A549 (cell line): ENCODE measurements at regions not wholly inside any gene's neighbourhood (a gene's known extent, or its start where the extent isn't known, plus 50 kb on each side); places are given as distances from the start of the nearest gene placed in this dataset.

Source experiments
- ATAC-seq, 2 experiments: fragments of 200-7000 bp in 1 of 2; fragments of >200 bp in 1 of 2; cut with Nextera tagmentation in 1 of 2; cut with Tn5 transposase in 1 of 2; 3 replicates each; pipeline versions ENCODE4 v1.8.0 to v1.9.1; 2018 to 2020; ENCODE audit warnings: mild to moderate bottlenecking in 1 of 2, moderate library complexity in 1 of 2
- CTCF ChIA-PET: fragments of 300-600 bp; sonication (Branson Sonifier 250); formaldehyde crosslinking; extraction: SDS; loops from one replicate; lab custom pipeline; 2021; ENCODE audit warnings: antibody characterized with exemption, inconsistent platforms; lab: Yijun Ruan, JAX
- POLR2A ChIA-PET: fragments of 350-600 bp; formaldehyde crosslinking; extraction: SDS; loops from one replicate; lab custom pipeline; 2021; ENCODE audit warnings: antibody characterized with exemption, inconsistent platforms; lab: Yijun Ruan, JAX
- DNase-seq, 2 experiments: peaks; one replicate each; pipeline versions ENCODE4 v3.0.0 to v3.0.0-alpha.2; 2011 to 2016; ENCODE audit warnings: low read depth in 1 of 2, low spot score in 1 of 2
- FAIRE-seq: peaks from 2 replicates; lab custom pipeline; 2011; peaks lifted over from hg19 to GRCh38; lab: Jason Lieb, UNC
- H3K27ac ChIP-seq, 2 experiments: fragments of >200 bp; sonication (Bioruptor Twin); formaldehyde crosslinking; 3 replicates each; pipeline ENCODE4 v1.5.1; 2016 to 2017
- H3K4me1 ChIP-seq: fragments of >200 bp; sonication (Bioruptor Twin); formaldehyde crosslinking; 3 replicates; pipeline ENCODE4 v1.6.1; 2016
- H3K4me2 ChIP-seq: fragments of >200 bp; sonication (Bioruptor Twin); formaldehyde crosslinking; 3 replicates; pipeline ENCODE4 v1.6.1; 2016
- H3K4me3 ChIP-seq: fragments of >200 bp; sonication (Bioruptor Twin); formaldehyde crosslinking; 3 replicates; pipeline ENCODE4 v1.5.1; 2016
- H3K9me3 ChIP-seq: fragments of >200 bp; sonication (Bioruptor Twin); formaldehyde crosslinking; 3 replicates; pipeline ENCODE4 v1.6.1; 2016
- CBX2 ChIP-seq: fragments of 200-600 bp; sonication (generic); IDR thresholded peaks from 2 replicates; pipeline ENCODE4 v1.6.1; 2016; ENCODE audit warnings: low read depth, mild to moderate bottlenecking, borderline replicate concordance
- CEBPB ChIP-seq, 2 experiments: fragments of >200 bp in 1 of 2; sonication (Bioruptor Twin) in 1 of 2; formaldehyde crosslinking in 1 of 2; IDR thresholded peaks; 2 replicates each; pipeline ENCODE4 v1.6.1; 2012 to 2016
- CHD2 ChIP-seq: fragments of 150-350 bp; IDR thresholded peaks from 2 replicates; pipeline ENCODE4 v1.6.1; 2014; ENCODE audit warnings: low read length; ENCODE audit not compliant: partially characterized antibody
- CTCF ChIP-seq: fragments of >200 bp; sonication (Bioruptor Twin); formaldehyde crosslinking; IDR thresholded peaks from 3 replicates; pipeline ENCODE4 v1.5.1; 2016
- E2F6 ChIP-seq: IDR thresholded peaks from 2 replicates; pipeline ENCODE4 v1.6.1; 2012; ENCODE audit warnings: low read depth, borderline replicate concordance
- EHF ChIP-seq: fragments of 250-450 bp; sonication (Bioruptor Pico); IDR thresholded peaks from 2 replicates; pipeline ENCODE4 v1.5.0; 2020; ENCODE audit warnings: mild to moderate bottlenecking
- EHMT2 ChIP-seq: fragments of 200-600 bp; sonication (generic); IDR thresholded peaks from 2 replicates; pipeline ENCODE4 v1.6.1; 2016; ENCODE audit warnings: antibody characterized with exemption, low read depth, mild to moderate bottlenecking, moderate library complexity
- ELK1 ChIP-seq: fragments of 150-350 bp; IDR thresholded peaks from 2 replicates; pipeline ENCODE4 v1.6.1; 2014; ENCODE audit warnings: low read depth, mild to moderate bottlenecking, low read length
- ESRRA ChIP-seq: fragments of 150-350 bp; IDR thresholded peaks from 2 replicates; pipeline ENCODE4 v1.6.1; 2014; ENCODE audit warnings: mild to moderate bottlenecking, low read length, borderline replicate concordance
- FOSL2 ChIP-seq, 2 experiments: fragments of 450-650 bp in 1 of 2; fragments of >200 bp in 1 of 2; sonication (Bioruptor Twin) in 1 of 2; formaldehyde crosslinking; IDR thresholded peaks; 2 replicates each; pipeline versions ENCODE4 v1.5.0 to v1.6.1; 2016 to 2020; ENCODE audit warnings: mild to moderate bottlenecking in 1 of 2, moderate library complexity in 1 of 2
- FOXS1 ChIP-seq: fragments of 250-450 bp; sonication (Bioruptor Pico); IDR thresholded peaks from 2 replicates; pipeline ENCODE4 v1.5.0; 2020; ENCODE audit warnings: mild to moderate bottlenecking, moderate library complexity
- GATA3 ChIP-seq: IDR thresholded peaks from 2 replicates; pipeline ENCODE4 v1.6.1; 2012; ENCODE audit warnings: borderline replicate concordance
- HDAC2 ChIP-seq: fragments of 200-600 bp; sonication (generic); IDR thresholded peaks from 2 replicates; pipeline ENCODE4 v1.6.1; 2016
- HEYL ChIP-seq: fragments of 250-450 bp; sonication (Bioruptor Pico); IDR thresholded peaks from 2 replicates; pipeline ENCODE4 v1.8.0; 2021; ENCODE audit warnings: mild to moderate bottlenecking, moderate library complexity
- HOXB5 ChIP-seq: fragments of 250-450 bp; sonication (Bioruptor Pico); IDR thresholded peaks from 2 replicates; pipeline ENCODE4 v1.5.0; 2020; ENCODE audit warnings: mild to moderate bottlenecking, moderate library complexity
- JUNB ChIP-seq: fragments of >200 bp; sonication (Bioruptor Twin); formaldehyde crosslinking; IDR thresholded peaks from 2 replicates; pipeline ENCODE4 v1.6.1; 2016
- KDM5A ChIP-seq: fragments of 200-600 bp; sonication (generic); IDR thresholded peaks from 2 replicates; pipeline ENCODE4 v1.6.1; 2016; ENCODE audit warnings: antibody characterized with exemption, mild to moderate bottlenecking
- MAFK ChIP-seq: fragments of 450-650 bp; IDR thresholded peaks from 2 replicates; pipeline ENCODE4 v1.6.1; 2014; ENCODE audit not compliant: partially characterized antibody
- MYC ChIP-seq: IDR thresholded peaks from 2 replicates; pipeline ENCODE4 v1.6.1; 2012; ENCODE audit warnings: mild to moderate bottlenecking, inconsistent platforms, low read length, improper control_type of control experiment, borderline replicate concordance
- POLR2AphosphoS2 ChIP-seq: conservative IDR thresholded peaks from 2 replicates; pipeline ENCODE4 v1.6.1; 2012; ENCODE audit warnings: low read length, improper control_type of control experiment, inconsistent platforms
- RAD21 ChIP-seq, 2 experiments: fragments of >200 bp in 1 of 2; sonication (Bioruptor Twin) in 1 of 2; formaldehyde crosslinking in 1 of 2; IDR thresholded peaks in 1 of 2; conservative IDR thresholded peaks in 1 of 2; 2 replicates in 1 of 2; 3 replicates in 1 of 2; pipeline ENCODE4 v1.6.1; 2012 to 2018; ENCODE audit warnings: inconsistent platforms in 1 of 2
- SMC3 ChIP-seq: fragments of >200 bp; sonication (Bioruptor Twin); formaldehyde crosslinking; IDR thresholded peaks from 3 replicates; pipeline ENCODE4 v1.6.1; 2018; ENCODE audit warnings: inconsistent platforms
- SREBF2 ChIP-seq: fragments of 450-650 bp; IDR thresholded peaks from 2 replicates; pipeline ENCODE4 v1.6.1; 2014; ENCODE audit warnings: mild to moderate bottlenecking, moderate library complexity
- TFCP2L1 ChIP-seq: fragments of 250-450 bp; sonication (Bioruptor Pico); IDR thresholded peaks from 2 replicates; pipeline ENCODE4 v1.5.0; 2021; ENCODE audit warnings: mild to moderate bottlenecking
- TP53 ChIP-seq: fragments of 250-450 bp; sonication (Bioruptor Pico); IDR thresholded peaks from 2 replicates; pipeline ENCODE4 v1.5.0; 2021; ENCODE audit warnings: mild to moderate bottlenecking, moderate library complexity
- USF2 ChIP-seq: fragments of 450-650 bp; IDR thresholded peaks from 2 replicates; pipeline ENCODE4 v1.6.1; 2014; ENCODE audit warnings: antibody characterized with exemption
- ZC3H11A ChIP-seq: fragments of 450-650 bp; IDR thresholded peaks from 2 replicates; pipeline ENCODE4 v1.6.1; 2014; ENCODE audit warnings: antibody characterized with exemption, mild to moderate bottlenecking
- ZFP36 ChIP-seq: fragments of 450-650 bp; IDR thresholded peaks from 2 replicates; pipeline ENCODE4 v1.6.1; 2014; ENCODE audit warnings: borderline replicate concordance; ENCODE audit not compliant: partially characterized antibody
- ZNF302 ChIP-seq: fragments of 250-450 bp; sonication (Bioruptor Pico); IDR thresholded peaks from 2 replicates; pipeline ENCODE4 v1.9.0; 2021; ENCODE audit warnings: inconsistent platforms, mild to moderate bottlenecking, moderate library complexity
- WGBS: methylation state at CpG from one replicate; pipeline ENCODE4 v1.1.6; 2017; ENCODE audit errors: missing lambda C conversion rate; 5-methylcytosine and 5-hydroxymethylcytosine counted together

GRCh38 chr1:229122606-229123005 lies 148.3 kb upstream of the RAB4A start:
- peaks cover 18% of the 10 kb centered on the region for H3K4me1 ChIP-seq
- WGBS, result 64% methylated on average over 6 of the region's 6 CpGs
- no peaks in the 10 kb centered on the region for H3K9me3 ChIP-seq
- no peak overlapping the region for H3K4me3 ChIP-seq
- no peak for FAIRE-seq
- ATAC-seq, result no peak
- H3K27ac ChIP-seq, result no peak overlapping the region
- ChIA-PET POLR2A (no interaction called here), CTCF (interaction anchor here (0.8 kb wide), 1 partner anchor 106 kb away, joined by 4 read pairs; no protein-coding TSS in a partner anchor)
- TF ChIP-seq CBX2 (no peak), CTCF (no peak), TP53 (CRISPR knock-in tag) (no peak), ESRRA (no peak), MAFK (no peak), ZFP36 (no peak), EHMT2 (no peak), ZNF302 (CRISPR knock-in tag) (no peak), CEBPB (IDR thresholded peaks at IDR 0.05) (no peak), RAD21 (conservative IDR thresholded peaks at IDR 0.05 in 1 of 2, IDR thresholded peaks at IDR 0.05 in 1 of 2) (no peak), ZC3H11A (no peak), HEYL (CRISPR knock-in tag) (no peak), E2F6 (no peak), SREBF2 (no peak), ELK1 (no peak), KDM5A (no peak), GATA3 (no peak)
- H3K4me2 ChIP-seq, result no peak overlapping the region
- no peak for DNase-seq

- no peak for ATAC-seq
- TF ChIP-seq USF2 (no peak), CHD2 (no peak)
- TF ChIP-seq, all 56 proteins: peak for 0
- ChIA-PET POLR2A (no interaction called here), CTCF (interaction anchor here (1.0 to 1.9 kb wide), 4 partner anchors 11 to 460 kb away, joined by 3 to 5 read pairs (median 4); no protein-coding TSS in a partner anchor)
- no peak for FAIRE-seq
- Histone ChIP-seq H3K9me3 (no peaks in the 10 kb centered on the region), H3K27ac (no peak overlapping the region), H3K4me2 (no peak overlapping the region), H3K4me3 (no peak overlapping the region), H3K4me1 (peaks cover 2% of the 10 kb centered on the region; the same call in 1 of the 3 replicates)
- DNase-seq, result no peak
- 14% methylated on average over 1 of the region's 1 CpG for WGBS
Observed at GRCh38 chr1:229124116-229124515, 146.8 kb upstream of the RAB4A start.

GRCh38 chr1:229124520-229125124 lies 146.3 kb upstream of the RAB4A start:
- Histone ChIP-seq H3K4me1 (no peaks in the 10 kb centered on the region), H3K4me2 (no peak overlapping the region), H3K4me3 (no peak overlapping the region), H3K27ac (no peak overlapping the region), H3K9me3 (no peaks in the 10 kb centered on the region)
- ChIA-PET POLR2A (no interaction called here), CTCF (interaction anchor here (1.0 to 1.9 kb wide), 4 partner anchors 11 to 460 kb away, joined by 3 to 5 read pairs (median 4); no protein-coding TSS in a partner anchor)
- no peak for ATAC-seq
- 72% methylated on average over 11 of the region's 11 CpGs for WGBS
- DNase-seq, result no peak
- no peak for FAIRE-seq
- TF ChIP-seq HOXB5 (CRISPR knock-in tag) (no peak), JUNB (no peak), FOSL2 (IDR thresholded peaks at IDR 0.05) (no peak), FOSL2 (CRISPR knock-in tag; IDR thresholded peaks at IDR 0.05) (no peak), CTCF (no peak), POLR2AphosphoS2 (no peak), EHF (CRISPR knock-in tag) (no peak), CBX2 (no peak), HDAC2 (no peak), FOXS1 (CRISPR knock-in tag) (no peak), KDM5A (no peak), TFCP2L1 (CRISPR knock-in tag) (no peak), SMC3 (no peak), MYC (no peak)
